Lower lobe of right lung (tissue), 2 donors: ENCODE measurements at regions not wholly inside any gene's neighbourhood (a gene's known extent, or its start where the extent isn't known, plus 50 kb on each side); places are given as distances from the start of the nearest gene placed in this dataset.

ENCODE experiments used
- ATAC-seq, 2 donors: fragments of 200-7000 bp; cut with Tn5 transposase; one replicate each; pipeline ENCODE4 v1.9.1; 2020 to 2022; ENCODE audit warnings: mild to moderate bottlenecking in 2 of 2, moderate library complexity in 2 of 2
- DNase-seq: peaks from one replicate; pipeline ENCODE4 v3.0.0-alpha.2; 2020
- H3K27ac ChIP-seq: fragments of 200-600 bp; one replicate; pipeline ENCODE4 v1.8.0; 2022
- H3K27me3 ChIP-seq: fragments of 200-600 bp; one replicate; pipeline ENCODE4 v1.8.0; 2022; ENCODE audit warnings: low read depth
- H3K36me3 ChIP-seq: fragments of 200-600 bp; one replicate; pipeline ENCODE4 v1.8.0; 2022; ENCODE audit warnings: mild to moderate bottlenecking
- H3K4me1 ChIP-seq: fragments of 200-600 bp; one replicate; pipeline ENCODE4 v1.8.0; 2022
- H3K4me3 ChIP-seq: fragments of 200-600 bp; one replicate; pipeline ENCODE4 v1.8.0; 2022; ENCODE audit warnings: mild to moderate bottlenecking
- H3K9me3 ChIP-seq: fragments of 200-600 bp; one replicate; pipeline ENCODE4 v1.8.0; 2022
- intact Hi-C: fragments of 100-400 bp; cut with DNase I; formaldehyde crosslinking; loops from one replicate; pipeline ENCODE4 v1.11.0; 2022
- TF ChIP-seq, protein P1 (sequence below): fragments of 200-600 bp; IDR thresholded peaks from one replicate; pipeline ENCODE4 v1.8.0; 2022; ENCODE audit warnings: antibody characterized with exemption, mild to moderate bottlenecking
- donor health status: DM: no; HTN: yes; CAD: no; lungs with severe emphysema.

GRCh38 chr18:10094154-10094553 is 180.3 kb downstream of the VAPA start:
- intact Hi-C loops: no loop called here
- Histone ChIP-seq H3K27me3 (no peaks in the 10 kb centered on the region), H3K9me3 (no peaks in the 10 kb centered on the region), H3K4me1 (no peaks in the 10 kb centered on the region), H3K36me3 (no peaks in the 10 kb centered on the region), H3K27ac (no peak overlapping the region), H3K4me3 (no peak overlapping the region)
- ATAC-seq (no peak), DNase-seq (no peak)
- TF ChIP-seq, protein P1, sequence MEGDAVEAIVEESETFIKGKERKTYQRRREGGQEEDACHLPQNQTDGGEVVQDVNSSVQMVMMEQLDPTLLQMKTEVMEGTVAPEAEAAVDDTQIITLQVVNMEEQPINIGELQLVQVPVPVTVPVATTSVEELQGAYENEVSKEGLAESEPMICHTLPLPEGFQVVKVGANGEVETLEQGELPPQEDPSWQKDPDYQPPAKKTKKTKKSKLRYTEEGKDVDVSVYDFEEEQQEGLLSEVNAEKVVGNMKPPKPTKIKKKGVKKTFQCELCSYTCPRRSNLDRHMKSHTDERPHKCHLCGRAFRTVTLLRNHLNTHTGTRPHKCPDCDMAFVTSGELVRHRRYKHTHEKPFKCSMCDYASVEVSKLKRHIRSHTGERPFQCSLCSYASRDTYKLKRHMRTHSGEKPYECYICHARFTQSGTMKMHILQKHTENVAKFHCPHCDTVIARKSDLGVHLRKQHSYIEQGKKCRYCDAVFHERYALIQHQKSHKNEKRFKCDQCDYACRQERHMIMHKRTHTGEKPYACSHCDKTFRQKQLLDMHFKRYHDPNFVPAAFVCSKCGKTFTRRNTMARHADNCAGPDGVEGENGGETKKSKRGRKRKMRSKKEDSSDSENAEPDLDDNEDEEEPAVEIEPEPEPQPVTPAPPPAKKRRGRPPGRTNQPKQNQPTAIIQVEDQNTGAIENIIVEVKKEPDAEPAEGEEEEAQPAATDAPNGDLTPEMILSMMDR: no peak

DNA sequence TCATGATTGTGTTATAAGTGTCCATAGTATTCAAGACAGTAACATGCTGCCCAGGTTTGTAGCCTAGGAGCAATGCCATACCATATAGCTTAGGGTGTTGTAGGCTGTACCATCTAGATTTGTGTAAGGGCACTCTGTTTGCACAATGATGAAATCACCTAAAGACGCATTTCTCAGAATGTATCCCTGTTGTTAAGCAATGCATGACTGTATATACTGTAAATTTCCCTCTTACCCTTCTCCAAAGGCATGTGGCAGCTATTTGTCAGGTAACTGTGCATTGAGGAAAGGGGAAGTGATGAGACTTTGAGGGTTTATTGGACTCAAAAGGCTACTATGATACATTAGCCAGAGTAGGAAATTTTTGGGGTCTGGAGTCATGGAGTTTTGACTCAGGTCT is 180.8 kb downstream of the VAPA start:
- DNase-seq (no peak), ATAC-seq (no peak)
- TF ChIP-seq, protein P1: no peak
- intact Hi-C loops: no loop called here
- Histone ChIP-seq H3K9me3 (no peaks in the 10 kb centered on the region), H3K27me3 (no peaks in the 10 kb centered on the region), H3K4me1 (no peaks in the 10 kb centered on the region), H3K27ac (no peak overlapping the region), H3K4me3 (no peak overlapping the region), H3K36me3 (no peaks in the 10 kb centered on the region)

GRCh38 chr18:10095356-10095755 is 181.5 kb downstream of the VAPA start:
- Histone ChIP-seq H3K4me3 (no peak overlapping the region), H3K9me3 (no peaks in the 10 kb centered on the region), H3K4me1 (no peaks in the 10 kb centered on the region), H3K36me3 (no peaks in the 10 kb centered on the region), H3K27me3 (no peaks in the 10 kb centered on the region), H3K27ac (no peak overlapping the region)
- ATAC-seq (no peak), DNase-seq (no peak)
- TF ChIP-seq, protein P1: no peak
- intact Hi-C loops: no loop called here

GRCh38 chr18:10099539-10100140 is 185.8 kb downstream of the VAPA start:
- H3K9me3 ChIP-seq: no peaks in the 10 kb centered on the region
- DNase-seq (no peak), ATAC-seq (no peak)
- no peaks in the 10 kb centered on the region for H3K36me3 ChIP-seq
- H3K27ac ChIP-seq: no peak overlapping the region
- TF ChIP-seq, protein P1: no peak
- peaks cover 12% of the 10 kb centered on the region for H3K4me1 ChIP-seq
- H3K4me3 ChIP-seq: no peak overlapping the region
- intact Hi-C loops: no loop called here
- H3K27me3 ChIP-seq: no peaks in the 10 kb centered on the region

- DNase-seq (no peak), ATAC-seq (no peak)
- Histone ChIP-seq H3K4me3 (no peak overlapping the region), H3K27me3 (no peaks in the 10 kb centered on the region), H3K27ac (no peak overlapping the region), H3K4me1 (peaks cover 12% of the 10 kb centered on the region), H3K36me3 (no peaks in the 10 kb centered on the region), H3K9me3 (no peaks in the 10 kb centered on the region)
- intact Hi-C loops: no loop called here
- TF ChIP-seq, protein P1: no peak
Observed at GRCh38 chr18:10100196-10100595, 186.4 kb downstream of the VAPA start.
